MCF 10A (cell line): ENCODE measurements at regions not wholly inside any gene's neighbourhood (a gene's known extent, or its start where the extent isn't known, plus 50 kb on each side); places are given as distances from the start of the nearest gene placed in this dataset.

Source experiments
- BruUV-seq: library from RNA; stranded (reverse); fragments of 400-500 nt; replicated peaks from 2 replicates; lab custom pipeline; 2021; lab: Mats Ljungman, UMichigan
- CTCF ChIA-PET: fragments of 300-600 bp; sonication (Branson Sonifier 250); formaldehyde crosslinking; extraction: SDS; loops from one replicate; lab custom pipeline; 2021; ENCODE audit warnings: antibody characterized with exemption, inconsistent platforms; lab: Yijun Ruan, JAX
- POLR2A ChIA-PET: fragments of 300-600, 350-650 bp; sonication (Branson Sonifier 250); formaldehyde crosslinking; extraction: SDS; loops from one replicate; lab custom pipeline; 2020; ENCODE audit warnings: antibody characterized with exemption, inconsistent platforms; lab: Yijun Ruan, JAX
- DNase-seq: peaks from one replicate; pipeline ENCODE4 v3.0.0-alpha.2; 2018; ENCODE audit not compliant: unreplicated experiment
- H3K27ac Mint-ChIP-seq: one replicate; pipeline ENCODE4 v1.8.0; 2022; ENCODE audit warnings: mild to moderate bottlenecking, low read depth, mixed read lengths; ENCODE audit not compliant: unreplicated experiment
- H3K27me3 Mint-ChIP-seq: one replicate; pipeline ENCODE4 v1.8.0; 2022; ENCODE audit warnings: mixed read lengths; ENCODE audit not compliant: insufficient read depth, unreplicated experiment
- H3K36me3 Mint-ChIP-seq: one replicate; pipeline ENCODE4 v1.8.0; 2022; ENCODE audit warnings: mild to moderate bottlenecking, moderate library complexity, mixed read lengths; ENCODE audit not compliant: insufficient read depth, unreplicated experiment
- H3K4me1 Mint-ChIP-seq: one replicate; pipeline ENCODE4 v1.8.0; 2022; ENCODE audit warnings: mixed read lengths; ENCODE audit not compliant: insufficient read depth, unreplicated experiment
- H3K4me3 Mint-ChIP-seq: one replicate; pipeline ENCODE4 v1.8.0; 2022; ENCODE audit warnings: mild to moderate bottlenecking, moderate library complexity, mixed read lengths; ENCODE audit not compliant: unreplicated experiment
- H3K9me3 Mint-ChIP-seq: one replicate; pipeline ENCODE4 v1.8.0; 2022; ENCODE audit warnings: mixed read lengths; ENCODE audit not compliant: unreplicated experiment
- intact Hi-C: fragments of 100-400 bp; cut with micrococcal nuclease; formaldehyde crosslinking; loops from 2 replicates; pipeline ENCODE4 v1.14.1; 2022
- TF ChIP-seq, protein P1 (sequence below): fragments of 200-600 bp; IDR thresholded peaks from one replicate; pipeline ENCODE4 v1.8.0; 2022; ENCODE audit warnings: antibody characterized with exemption, mild to moderate bottlenecking; ENCODE audit not compliant: unreplicated experiment

DNA sequence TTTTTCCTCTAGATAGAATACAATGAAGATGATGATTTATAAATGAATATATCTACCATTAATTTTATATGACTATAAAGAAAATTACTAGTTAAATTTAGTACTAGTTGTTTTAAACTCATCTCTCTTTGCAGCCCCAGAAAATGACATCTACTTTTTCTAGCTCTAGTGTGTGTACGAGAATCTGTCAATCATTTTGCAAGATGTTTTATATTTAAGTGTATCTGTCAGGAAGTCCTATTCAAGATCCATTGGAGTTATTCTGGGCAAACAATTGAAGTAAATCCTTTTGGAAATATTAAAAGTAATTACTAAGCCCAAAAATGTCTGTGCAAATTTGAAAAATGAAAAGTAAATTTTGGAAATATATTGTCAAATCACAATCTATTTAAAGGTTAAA is 144.3 kb upstream of the PCDH9 start:
- CTCF ChIA-PET = no interaction called here
- BruUV-seq = no TSS peak
- TF ChIP-seq, protein P1, sequence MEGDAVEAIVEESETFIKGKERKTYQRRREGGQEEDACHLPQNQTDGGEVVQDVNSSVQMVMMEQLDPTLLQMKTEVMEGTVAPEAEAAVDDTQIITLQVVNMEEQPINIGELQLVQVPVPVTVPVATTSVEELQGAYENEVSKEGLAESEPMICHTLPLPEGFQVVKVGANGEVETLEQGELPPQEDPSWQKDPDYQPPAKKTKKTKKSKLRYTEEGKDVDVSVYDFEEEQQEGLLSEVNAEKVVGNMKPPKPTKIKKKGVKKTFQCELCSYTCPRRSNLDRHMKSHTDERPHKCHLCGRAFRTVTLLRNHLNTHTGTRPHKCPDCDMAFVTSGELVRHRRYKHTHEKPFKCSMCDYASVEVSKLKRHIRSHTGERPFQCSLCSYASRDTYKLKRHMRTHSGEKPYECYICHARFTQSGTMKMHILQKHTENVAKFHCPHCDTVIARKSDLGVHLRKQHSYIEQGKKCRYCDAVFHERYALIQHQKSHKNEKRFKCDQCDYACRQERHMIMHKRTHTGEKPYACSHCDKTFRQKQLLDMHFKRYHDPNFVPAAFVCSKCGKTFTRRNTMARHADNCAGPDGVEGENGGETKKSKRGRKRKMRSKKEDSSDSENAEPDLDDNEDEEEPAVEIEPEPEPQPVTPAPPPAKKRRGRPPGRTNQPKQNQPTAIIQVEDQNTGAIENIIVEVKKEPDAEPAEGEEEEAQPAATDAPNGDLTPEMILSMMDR = no peak
- DNase-seq = no peak
- no peak overlapping the region for H3K4me3 Mint-ChIP-seq
- peaks cover 19% of the 10 kb centered on the region for H3K4me1 Mint-ChIP-seq
- no peaks in the 10 kb centered on the region for H3K27me3 Mint-ChIP-seq
- H3K27ac Mint-ChIP-seq = no peak overlapping the region
- POLR2A ChIA-PET = interaction anchor here (1.4 kb wide), 1 partner anchor 143 kb away, joined by 3 read pairs; no protein-coding TSS in a partner anchor
- peaks cover 6% of the 10 kb centered on the region for H3K36me3 Mint-ChIP-seq
- intact Hi-C loops = no loop called here
- no peaks in the 10 kb centered on the region for H3K9me3 Mint-ChIP-seq

DNA sequence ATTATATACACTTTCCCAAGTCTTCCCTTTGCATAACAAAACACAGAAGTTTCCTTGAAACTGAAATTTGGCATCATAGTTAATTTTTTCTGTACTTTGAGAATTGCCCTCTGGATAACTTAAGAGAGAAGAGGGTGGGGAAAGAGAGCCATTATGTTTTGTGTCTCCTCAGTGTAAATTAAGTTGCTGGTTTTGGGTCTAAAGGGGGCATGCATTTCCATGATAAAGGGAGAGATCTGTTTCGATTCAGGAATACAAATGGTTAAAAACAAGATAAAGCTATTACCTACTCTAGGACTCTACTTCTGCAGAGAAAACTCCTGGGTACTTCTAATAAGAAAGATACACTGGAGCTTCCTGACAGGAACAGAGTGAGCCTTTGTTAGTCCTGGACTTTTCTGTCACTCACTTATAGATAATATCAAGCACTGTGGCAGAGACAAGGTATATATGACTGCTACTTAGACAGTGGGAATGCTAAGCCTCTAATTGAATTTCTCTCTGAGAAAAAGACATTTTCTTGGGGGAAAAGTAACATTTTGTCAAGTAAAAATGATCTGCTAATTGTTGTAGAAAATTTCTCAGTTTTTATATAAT is 142.8 kb upstream of the PCDH9 start:
- Mint-ChIP-seq H3K4me1 (peaks cover 22% of the 10 kb centered on the region), H3K36me3 (peaks cover 6% of the 10 kb centered on the region), H3K27ac (peak overlapping the region; percentile 70), H3K9me3 (no peaks in the 10 kb centered on the region), H3K27me3 (no peaks in the 10 kb centered on the region), H3K4me3 (no peak overlapping the region)
- TF ChIP-seq, protein P1 = no peak
- no peak for DNase-seq
- CTCF ChIA-PET = no interaction called here
- intact Hi-C loops = no loop called here
- no TSS peak for BruUV-seq
- POLR2A ChIA-PET = interaction anchor here (1.9 kb wide), 1 partner anchor 10 kb away, joined by 8 read pairs; no protein-coding TSS in a partner anchor

DNA sequence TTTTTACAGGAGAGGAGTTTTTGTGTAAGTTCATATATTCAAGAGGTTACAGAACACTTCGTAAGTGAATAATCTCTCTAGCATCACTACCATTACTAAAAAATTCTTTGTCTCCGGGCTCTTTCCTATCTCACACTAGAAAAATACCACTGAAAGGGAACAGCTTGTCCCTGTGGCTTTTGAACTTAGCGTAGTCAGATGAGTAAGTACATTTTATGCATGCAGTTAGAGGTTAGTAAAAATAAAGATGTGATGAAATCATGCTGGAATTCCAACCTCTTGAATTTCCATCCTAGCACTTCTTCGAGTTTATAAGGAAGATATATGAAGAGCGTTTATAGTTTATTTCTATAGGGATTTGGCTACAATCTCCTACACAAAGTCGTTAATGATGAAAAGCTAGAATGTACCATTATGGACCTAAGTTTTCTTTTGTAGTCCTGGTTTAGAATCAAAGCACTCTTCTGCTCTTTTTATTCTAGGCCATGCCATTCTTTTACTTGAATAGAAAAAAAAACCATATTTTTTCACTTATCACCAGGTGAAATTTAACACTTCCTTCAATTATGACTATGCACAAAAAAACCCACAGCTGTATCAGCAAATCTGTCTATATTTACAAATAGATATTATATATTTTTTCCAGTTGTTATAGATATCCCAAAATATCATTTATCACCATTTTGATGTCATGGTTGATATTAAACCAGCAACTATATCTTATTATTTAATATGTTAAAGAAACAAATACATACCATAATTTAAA is 139.9 kb upstream of the PCDH9 start:
- H3K9me3 Mint-ChIP-seq = no peaks in the 10 kb centered on the region
- peak overlapping the region; percentile 8 for H3K4me3 Mint-ChIP-seq
- CTCF ChIA-PET = interaction anchor here (0.6 to 1.2 kb wide), 5 partner anchors 14 to 862 kb away, joined by 3 to 4 read pairs (median 3); no protein-coding TSS in a partner anchor
- DNase-seq = peak; percentile 73
- TF ChIP-seq, protein P1 = no peak
- intact Hi-C loops = no loop called here
- peaks cover 22% of the 10 kb centered on the region for H3K4me1 Mint-ChIP-seq
- no peaks in the 10 kb centered on the region for H3K27me3 Mint-ChIP-seq
- POLR2A ChIA-PET = interaction anchor here (1.2 to 2.2 kb wide), 5 partner anchors 12 to 51 kb away, joined by 4 to 9 read pairs (median 4); no protein-coding TSS in a partner anchor
- peaks cover 6% of the 10 kb centered on the region for H3K36me3 Mint-ChIP-seq
- H3K27ac Mint-ChIP-seq = peak overlapping the region; percentile 70
- BruUV-seq = TSS peak; percentile 89

DNA sequence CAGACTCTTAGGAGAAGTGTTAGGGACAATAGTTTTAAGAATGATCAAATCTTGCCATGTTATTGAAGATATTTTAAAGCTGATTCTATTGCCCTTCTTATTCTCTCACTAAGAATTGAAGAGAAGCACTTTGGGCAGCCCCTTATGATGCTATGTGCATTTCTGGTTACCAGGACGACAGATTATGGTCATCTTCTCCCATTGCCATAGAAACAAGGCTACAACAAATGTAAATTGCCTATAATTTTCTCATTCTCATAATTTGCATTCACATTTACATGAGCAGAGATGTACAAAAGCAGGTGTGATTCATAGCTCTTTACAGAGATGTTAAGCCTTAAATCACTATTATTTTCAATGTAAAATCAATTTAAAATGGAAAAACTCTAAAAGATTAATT is 137.3 kb upstream of the PCDH9 start:
- Mint-ChIP-seq H3K4me1 (peaks cover 11% of the 10 kb centered on the region), H3K9me3 (no peaks in the 10 kb centered on the region), H3K36me3 (peaks cover 3% of the 10 kb centered on the region), H3K4me3 (no peak overlapping the region), H3K27me3 (no peaks in the 10 kb centered on the region), H3K27ac (no peak overlapping the region)
- ChIA-PET CTCF (interaction anchor here (0.7 to 0.8 kb wide), 2 partner anchors 26 to 34 kb away, joined by 3 read pairs; no protein-coding TSS in a partner anchor), POLR2A (interaction anchor here (0.8 kb wide), 1 partner anchor 48 kb away, joined by 3 read pairs; no protein-coding TSS in a partner anchor)
- no peak for DNase-seq
- intact Hi-C loops = no loop called here
- no TSS peak for BruUV-seq
- TF ChIP-seq, protein P1 = no peak
